Breast epithelium (tissue), 3 donors: ENCODE measurements at regions not wholly inside any gene's neighbourhood (a gene's known extent, or its start where the extent isn't known, plus 50 kb on each side); places are given as distances from the start of the nearest gene placed in this dataset.

Source experiments
- POLR2AphosphoS5 ChIP-seq, 3 donors: sonication (generic); formaldehyde crosslinking; IDR thresholded peaks; one replicate each; pipeline ENCODE4 v1.6.1; 2017; ENCODE audit warnings: antibody characterized with exemption in 3 of 3
- TF ChIP-seq, protein P1 (sequence below), 3 donors: fragments of 450-650 bp; IDR thresholded peaks; one replicate each; pipeline ENCODE4 v1.5.1; 2016 to 2017; ENCODE audit warnings: antibody characterized with exemption in 3 of 3, mild to moderate bottlenecking in 3 of 3, moderate library complexity in 3 of 3

DNA sequence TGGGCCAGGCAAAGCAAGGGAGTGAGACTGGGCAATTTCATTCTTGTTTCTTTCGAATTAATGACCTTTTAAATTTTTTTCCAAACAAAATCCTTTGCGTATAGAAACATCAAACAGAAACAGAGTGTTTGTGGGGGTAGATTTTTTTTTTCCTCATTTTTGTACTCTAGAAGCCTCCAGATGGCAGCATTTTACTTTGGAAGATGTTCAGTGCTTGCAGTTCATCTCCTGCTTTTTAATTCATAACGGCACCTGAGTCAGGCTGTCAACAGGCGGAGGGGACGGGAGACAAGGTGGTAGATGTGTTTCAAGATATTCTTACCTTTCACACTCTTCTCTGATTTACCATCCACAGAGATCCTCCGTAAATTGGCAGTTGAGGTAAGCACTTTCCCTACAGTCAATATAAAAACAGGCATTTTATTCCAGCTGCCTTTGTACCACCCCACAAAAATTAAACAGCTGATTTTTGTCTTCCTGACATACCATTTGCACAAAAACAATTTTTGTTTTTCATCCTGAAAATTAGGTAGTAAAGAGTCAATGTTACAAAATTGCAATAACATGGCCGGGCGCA, 99.5 kb upstream of the FBXL17 start:
- TF ChIP-seq, protein P1, sequence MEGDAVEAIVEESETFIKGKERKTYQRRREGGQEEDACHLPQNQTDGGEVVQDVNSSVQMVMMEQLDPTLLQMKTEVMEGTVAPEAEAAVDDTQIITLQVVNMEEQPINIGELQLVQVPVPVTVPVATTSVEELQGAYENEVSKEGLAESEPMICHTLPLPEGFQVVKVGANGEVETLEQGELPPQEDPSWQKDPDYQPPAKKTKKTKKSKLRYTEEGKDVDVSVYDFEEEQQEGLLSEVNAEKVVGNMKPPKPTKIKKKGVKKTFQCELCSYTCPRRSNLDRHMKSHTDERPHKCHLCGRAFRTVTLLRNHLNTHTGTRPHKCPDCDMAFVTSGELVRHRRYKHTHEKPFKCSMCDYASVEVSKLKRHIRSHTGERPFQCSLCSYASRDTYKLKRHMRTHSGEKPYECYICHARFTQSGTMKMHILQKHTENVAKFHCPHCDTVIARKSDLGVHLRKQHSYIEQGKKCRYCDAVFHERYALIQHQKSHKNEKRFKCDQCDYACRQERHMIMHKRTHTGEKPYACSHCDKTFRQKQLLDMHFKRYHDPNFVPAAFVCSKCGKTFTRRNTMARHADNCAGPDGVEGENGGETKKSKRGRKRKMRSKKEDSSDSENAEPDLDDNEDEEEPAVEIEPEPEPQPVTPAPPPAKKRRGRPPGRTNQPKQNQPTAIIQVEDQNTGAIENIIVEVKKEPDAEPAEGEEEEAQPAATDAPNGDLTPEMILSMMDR (IDR thresholded peaks at IDR 0.05) = no peak
- no peak for TF ChIP-seq POLR2AphosphoS5 (IDR thresholded peaks at IDR 0.05)
